AG08395 (cell line): ENCODE measurements at regions not wholly inside any gene's neighbourhood (a gene's known extent, or its start where the extent isn't known, plus 50 kb on each side); places are given as distances from the start of the nearest gene placed in this dataset.

Experiments
- DNase-seq: peaks from one replicate; pipeline ENCODE4 v3.0.0; 2012; ENCODE audit warnings: mixed read lengths, low spot score

DNA sequence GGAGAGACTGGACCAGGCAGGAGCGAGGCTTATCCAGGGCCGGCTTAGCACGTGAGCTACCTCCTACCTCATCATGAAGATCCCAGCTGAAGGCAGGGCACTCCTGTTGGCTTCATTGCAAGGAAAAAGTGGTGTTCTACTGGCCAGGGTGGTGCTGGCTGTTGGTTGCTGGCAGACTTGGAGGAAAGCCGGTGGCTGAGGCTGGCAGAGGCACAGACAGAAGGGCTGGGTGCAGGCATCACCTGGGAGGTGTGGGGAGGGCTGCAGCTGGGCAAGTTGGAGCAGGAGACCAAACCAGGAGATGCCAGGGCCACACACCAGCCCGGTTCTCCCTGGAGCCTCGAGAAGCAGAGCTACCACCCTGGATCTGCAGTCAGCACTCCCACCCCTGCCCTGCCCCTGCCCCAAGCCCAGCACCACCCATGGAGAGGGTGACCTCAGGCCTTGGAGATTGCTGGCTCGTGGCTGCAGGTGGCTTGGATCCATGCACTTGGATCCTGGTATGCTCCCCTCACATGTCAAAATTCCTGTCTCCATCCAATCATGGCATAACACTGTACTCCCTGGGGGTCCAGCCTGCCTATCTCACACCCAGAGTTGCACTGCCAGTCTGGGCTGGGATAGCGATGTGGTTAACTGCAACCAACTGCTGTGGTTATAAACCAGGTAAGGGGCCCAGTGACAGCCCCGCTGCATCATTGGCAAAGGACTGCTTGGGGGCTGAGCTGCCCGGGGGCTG is 49.7 kb downstream of the GLI2 start:
- no peak for DNase-seq

DNA sequence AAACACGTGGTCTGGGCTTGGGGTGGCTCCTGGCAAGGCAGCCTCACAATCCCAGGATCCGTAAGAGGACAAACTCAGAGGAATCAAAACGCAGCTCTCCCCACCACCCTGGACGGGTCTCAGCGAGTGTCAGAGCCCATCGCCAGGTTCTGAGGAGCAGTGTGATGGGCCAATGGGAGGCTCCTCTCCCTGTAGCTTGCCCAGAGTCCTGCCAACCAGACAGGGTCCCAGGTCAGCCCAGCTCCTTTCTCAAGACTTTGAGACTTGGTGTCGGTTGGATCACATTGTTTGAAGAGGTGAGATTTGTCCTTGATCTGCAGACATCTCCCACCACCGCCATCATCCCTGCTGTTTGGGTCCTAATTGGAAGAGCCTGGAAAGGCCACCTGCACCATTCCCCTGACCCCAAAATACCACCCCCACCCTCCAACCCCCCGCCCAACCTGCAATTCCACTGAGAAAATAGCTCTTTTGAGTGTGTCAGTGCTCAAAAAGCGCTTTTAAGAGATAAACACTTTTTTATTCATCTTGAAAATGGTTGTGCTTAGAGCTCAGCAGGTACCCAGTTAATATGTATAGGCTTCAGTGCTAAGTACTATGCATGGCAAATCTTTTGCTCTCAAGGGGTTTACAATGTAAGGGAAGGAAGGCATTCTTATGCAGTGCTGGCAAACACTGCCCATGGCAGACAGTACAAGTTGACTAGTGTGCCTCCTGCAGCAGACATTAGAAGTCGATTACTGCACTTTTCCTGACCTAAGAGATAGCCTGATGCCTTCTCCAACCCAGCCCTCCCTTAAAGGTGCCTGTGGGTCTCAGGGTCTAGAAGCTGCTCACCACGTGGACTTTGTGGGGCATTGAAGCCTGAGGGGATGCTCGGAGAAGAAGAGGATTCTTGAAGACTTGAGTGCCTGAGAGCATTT is 50.6 kb downstream of the GLI2 start:
- no peak for DNase-seq

GRCh38 chr2:120787111-120787821 is 51.6 kb downstream of the GLI2 start:
- DNase-seq = no peak

GRCh38 chr2:120787822-120788700 is 52.4 kb downstream of the GLI2 start:
- no peak for DNase-seq

DNA sequence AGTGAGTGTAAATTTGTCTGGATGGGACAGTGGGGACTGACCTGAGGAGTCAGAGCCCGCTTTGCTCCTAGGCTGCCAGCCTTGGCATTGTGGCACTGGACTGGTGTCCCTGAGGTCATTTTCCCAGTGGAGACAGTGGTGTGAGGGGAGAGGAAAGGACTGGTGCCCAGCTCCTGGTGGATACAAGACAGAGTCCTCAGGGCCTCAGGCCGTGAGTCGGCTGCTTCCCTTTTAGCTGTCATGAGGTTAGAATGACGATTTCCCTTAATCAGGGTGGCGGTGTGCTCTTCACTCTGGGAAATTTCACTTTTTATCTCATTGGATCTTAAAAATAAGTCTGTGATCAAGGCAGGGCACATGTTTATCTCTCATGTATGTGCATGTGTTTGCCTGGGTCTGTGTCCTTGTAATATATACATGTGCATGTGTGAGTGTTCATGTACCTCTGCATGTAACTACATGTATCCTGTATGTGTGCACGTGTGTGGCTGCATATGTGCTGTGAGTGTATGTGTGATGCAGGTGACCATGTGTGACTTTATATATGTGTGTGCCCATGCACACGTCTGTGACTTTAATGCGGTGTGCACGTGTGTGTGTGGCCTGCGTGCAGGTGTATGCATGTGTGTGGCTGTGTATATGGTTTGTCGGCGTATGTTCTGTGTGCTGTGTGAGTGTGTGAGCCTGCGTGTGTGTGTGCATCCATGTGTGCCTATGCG is 55.7 kb downstream of the GLI2 start:
- DNase-seq = no peak

DNA sequence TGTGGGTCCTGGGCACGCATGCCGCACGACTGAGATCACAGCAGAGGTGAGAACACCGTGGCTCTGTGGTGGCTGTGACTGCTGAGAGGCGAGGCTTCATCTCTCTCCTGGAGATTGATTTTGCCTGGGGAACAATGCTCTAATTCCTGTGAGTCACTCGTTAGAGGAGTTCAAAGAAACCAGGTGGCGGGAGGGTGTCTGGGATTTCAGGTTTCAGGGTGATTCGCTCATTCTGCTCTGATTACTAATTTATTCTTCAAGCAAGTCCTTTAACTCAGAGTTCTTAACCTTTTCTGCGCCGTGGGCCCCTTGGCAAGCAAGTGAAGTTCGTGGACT is 56.3 kb downstream of the GLI2 start:
- no peak for DNase-seq

- no peak for DNase-seq
These were observed 58.2 kb downstream of the GLI2 start for GRCh38 chr2:120793682-120794403.

- peak; percentile 50 for DNase-seq
These were observed 59.0 kb downstream of the GLI2 start for GRCh38 chr2:120794716-120795115.

DNA sequence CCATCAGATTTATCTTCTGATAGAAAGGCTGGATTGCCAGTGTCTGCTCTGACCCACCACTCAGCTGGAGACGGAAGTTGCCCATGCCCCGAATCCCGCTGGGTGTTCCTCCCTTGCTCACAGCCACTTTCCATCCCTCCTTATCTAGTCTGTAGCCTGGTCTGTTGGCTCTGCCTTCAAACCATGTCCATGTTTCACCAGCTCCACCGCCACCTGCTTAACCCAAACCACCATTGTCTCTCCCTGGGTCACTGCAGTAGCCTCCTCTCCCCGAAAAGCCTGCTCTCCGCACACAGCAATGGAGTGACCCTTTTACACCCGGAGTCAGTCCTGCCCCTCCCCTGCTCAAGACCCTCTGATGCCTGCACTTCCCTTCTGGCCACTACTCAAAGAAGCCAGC is 60.4 kb downstream of the GLI2 start:
- DNase-seq = no peak

- DNase-seq = peak; percentile 40
These were observed 62.0 kb downstream of the GLI2 start for GRCh38 chr2:120797421-120798221.

GRCh38 chr2:120798567-120799247 is 63.0 kb downstream of the GLI2 start:
- DNase-seq = no peak

GRCh38 chr2:120802158-120802557 is 66.5 kb downstream of the GLI2 start:
- DNase-seq = peak; percentile 50

- no peak for DNase-seq
These were observed 67.3 kb downstream of the GLI2 start for GRCh38 chr2:120802867-120803484.

DNA sequence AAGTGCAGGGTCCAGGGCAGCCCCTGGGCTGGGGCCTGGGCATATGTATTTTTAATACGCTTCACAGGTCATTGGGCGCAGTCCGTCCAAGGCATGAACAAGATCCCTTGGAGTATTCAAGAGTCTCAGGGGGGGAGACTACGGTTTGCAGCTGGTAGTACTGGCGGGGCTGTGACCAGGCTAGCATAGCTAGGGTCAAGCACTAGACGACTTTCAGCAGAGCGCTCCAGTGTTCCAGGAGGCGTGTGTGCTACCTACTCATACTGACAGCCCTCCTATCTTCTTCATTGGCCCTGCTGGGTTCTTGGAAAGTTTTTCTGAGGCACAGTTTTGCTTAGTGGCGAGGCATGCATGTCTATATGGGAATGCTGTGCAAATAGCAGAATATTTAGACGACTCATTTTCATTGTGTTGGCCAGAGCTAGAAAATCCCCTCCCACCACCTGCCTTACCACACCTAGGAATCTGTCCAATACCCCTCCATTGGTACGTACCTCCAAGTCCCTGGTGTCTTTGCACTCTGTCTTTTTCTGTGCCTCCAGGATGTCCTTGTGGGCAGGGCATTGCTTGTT is 68.2 kb downstream of the GLI2 start:
- no peak for DNase-seq

DNA sequence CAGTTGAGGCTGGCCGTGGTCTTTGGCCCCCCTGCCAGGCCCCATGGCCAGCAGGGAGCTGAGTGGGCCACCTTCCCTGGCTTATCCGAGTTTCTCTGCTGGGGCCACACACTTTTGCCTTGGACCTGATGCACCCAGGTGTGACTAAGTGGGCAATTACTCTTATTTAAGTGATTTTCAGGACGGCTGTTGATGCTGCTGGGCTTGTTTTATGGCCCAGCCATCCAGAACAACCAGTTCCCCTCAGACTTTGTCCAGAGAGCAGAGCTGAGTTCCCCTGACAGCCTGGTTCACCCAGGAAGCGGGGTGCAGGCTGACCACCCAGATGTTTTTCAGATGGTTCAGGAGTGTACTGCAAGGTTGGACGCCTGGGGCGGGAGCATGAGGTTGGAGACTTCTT is 68.8 kb downstream of the GLI2 start:
- DNase-seq = no peak

- DNase-seq = no peak
These were observed 69.3 kb downstream of the GLI2 start for GRCh38 chr2:120805011-120805410.

DNA sequence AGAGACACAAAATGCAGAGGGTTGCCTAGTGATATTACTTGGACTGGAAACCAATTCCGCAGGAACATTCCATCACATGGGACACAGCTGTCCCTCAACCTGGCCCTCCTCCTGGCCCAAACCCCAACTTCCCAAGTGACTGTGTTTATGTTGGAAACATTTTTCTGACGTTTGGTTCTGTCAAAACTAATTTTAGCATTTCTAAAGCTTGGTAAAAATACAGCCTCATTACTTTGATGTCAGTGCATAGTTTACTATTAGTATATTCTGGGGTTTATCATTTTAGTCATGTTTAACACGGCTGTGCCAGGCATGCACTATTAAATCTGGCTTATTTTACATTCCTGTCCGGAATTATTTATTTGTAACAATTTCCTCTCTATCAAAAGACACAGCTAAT is 69.9 kb downstream of the GLI2 start:
- DNase-seq = no peak

DNA sequence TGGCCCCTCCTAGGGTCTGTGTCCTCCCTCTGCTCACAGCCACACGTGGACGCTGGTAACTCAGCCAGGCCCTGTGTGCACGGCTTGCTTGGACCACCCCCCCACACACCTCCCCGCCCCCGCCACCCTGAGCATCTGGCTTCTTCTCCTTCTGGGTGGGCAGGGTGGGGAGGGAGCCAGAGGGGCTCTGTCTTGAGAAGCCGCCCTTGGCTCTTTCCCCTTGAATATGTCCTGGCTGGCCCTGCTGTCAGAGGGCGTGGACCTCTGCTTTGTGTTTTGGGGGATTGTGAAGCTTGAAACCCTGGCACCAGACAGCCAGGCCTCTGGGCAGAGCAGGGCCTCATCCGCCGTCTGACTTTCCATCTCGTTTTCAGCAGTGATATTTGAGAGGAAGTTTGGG is 72.1 kb downstream of the GLI2 start:
- no peak for DNase-seq
